Heart right ventricle (tissue), 16 donors: ENCODE measurements at regions not wholly inside any gene's neighbourhood (a gene's known extent, or its start where the extent isn't known, plus 50 kb on each side); places are given as distances from the start of the nearest gene placed in this dataset.
A peak's percentile ranks its signal among the peaks of the same experiment; 100 is the strongest.

Source experiments
- ATAC-seq, 8 donors: fragments of 200-7000 bp; cut with Tn5 transposase; one replicate each; pipeline ENCODE4 v1.9.1; 2020; ENCODE audit warnings: mild to moderate bottlenecking in 8 of 8, moderate library complexity in 8 of 8, moderate number of reproducible peaks in 1 of 8
- DNase-seq, 2 donors: peaks; one replicate each; pipeline ENCODE4 v3.0.0-alpha.2; 2020
- H3K27ac ChIP-seq, 10 donors: fragments of 200-600 bp; sonication (generic) in 2 of 10; one replicate each; pipeline versions ENCODE4 v1.5.0 to v1.8.0; 2020 to 2022; ENCODE audit warnings: mild to moderate bottlenecking in 3 of 10
- H3K27me3 ChIP-seq, 7 donors: fragments of 200-600 bp; one replicate each; pipeline ENCODE4 v1.8.0; 2021 to 2022; ENCODE audit warnings: mild to moderate bottlenecking in 2 of 7
- H3K36me3 ChIP-seq, 9 donors: fragments of 200-600 bp; sonication (generic) in 1 of 9; one replicate each; pipeline versions ENCODE4 v1.5.0 to v1.8.0; 2020 to 2022; ENCODE audit warnings: mild to moderate bottlenecking in 2 of 9
- H3K4me1 ChIP-seq, 9 donors: fragments of 200-600 bp; sonication (generic) in 1 of 9; one replicate each; pipeline versions ENCODE4 v1.5.0 to v1.8.0; 2020 to 2022; ENCODE audit warnings: mild to moderate bottlenecking in 4 of 9
- H3K4me3 ChIP-seq, 10 donors: fragments of 200-600 bp; sonication (generic) in 2 of 10; one replicate each; pipeline versions ENCODE4 v1.5.0 to v1.8.0; 2020 to 2022; ENCODE audit warnings: mild to moderate bottlenecking in 7 of 10, moderate library complexity in 2 of 10
- H3K9me3 ChIP-seq, 11 donors: fragments of 200-600 bp in 10 of 11; sonication (generic) in 2 of 11; one replicate each; pipeline versions ENCODE4 v1.5.0 to v1.8.0; 2013 to 2022; ENCODE audit warnings: mild to moderate bottlenecking in 2 of 11, control low read depth in 1 of 11, moderate library complexity in 1 of 11
- CTCF ChIP-seq, 9 donors: fragments of 200-600 bp; sonication (generic) in 2 of 9; IDR thresholded peaks; one replicate each; pipeline versions ENCODE4 v1.5.0 to v1.8.0; 2021 to 2022; ENCODE audit warnings: antibody characterized with exemption in 9 of 9, mild to moderate bottlenecking in 5 of 9, moderate library complexity in 1 of 9
- WGBS, 2 donors: extraction: QIAGEN DNeasy Blood & Tissue Kit; methylation state at CpG; one replicate each; pipeline ENCODE4 v1.1.7; 2013; ENCODE audit warnings: inconsistent platforms in 1 of 2; 5-methylcytosine and 5-hydroxymethylcytosine counted together
- intact Hi-C, 10 donors: fragments of 100-400 bp; cut with DNase I; formaldehyde crosslinking; loops; one replicate each; pipeline versions ENCODE4 v1.11.1 to v1.14.2; 2022
- donor health status: Arrhythmogenic right ventricular cardiomyopathy.
- donor health status: ischemic (EF 13 %, LVEDD 7.1; RV severe dilation, severe dysfunction).
- donor health status: healthy with polysubstance abuse.
- donor health status: DM: no; HTN: yes; CAD: no.
- donor health status: DM: no; HTN: no; CAD: no.
- donor health status: ischemic (EF 25% LVEDD 6.9; RV normal size, moderate dysfunction).
- donor health status: ischemic (EF 25% LVEDD 5.7; RV mildly dilated, moderate dysfunction).
- donor health status: healthy.
- donor health status: DM: yes; HTN: yes; CAD: no.
- donor health status: Ischemic cardiomyopathy.
- donor health status: ischemic (EF 35%, LVEDD 5.7; RV mildly dilated, moderate dysfunction).
- donor health status: nonischemic (EF 11% LVEDD 7.7; RV severe dilation, severe dysfunction).
- donor health status: DM: yes; HTN: yes; CAD: no.
- donor health status: PGD.
- donor health status: ischemic (EF 29% LVEDD 5.4; RV normal size, mild dysfunction).
- donor health status: nonischemic (EF 23%, LVEDD 6.1; RV moderate dilation, normal function).

GRCh38 chr2:122748552-122749011, 993.1 kb downstream of the TSN start:
- peak in 7 of 8 donors; percentile 14 to 89 (median 70) for ATAC-seq
- 52 to 54% methylated on average over 4 of the region's 4 CpGs for WGBS, 2 donors
- Histone ChIP-seq H3K4me1 (no peaks in the 10 kb centered on the region), H3K9me3 (no peaks in the 10 kb centered on the region), H3K27me3 (no peaks in the 10 kb centered on the region), H3K4me3 (no peak overlapping the region), H3K27ac (peak overlapping the region in 1 of 10 donors; percentile 8), H3K36me3 (no peaks in the 10 kb centered on the region)
- no peak for DNase-seq
- intact Hi-C loops = no loop called here
- TF ChIP-seq CTCF (IDR thresholded peaks at IDR 0.05) = peak in 1 of 9 donors; percentile 8

- Histone ChIP-seq H3K9me3 (no peaks in the 10 kb centered on the region), H3K4me1 (no peaks in the 10 kb centered on the region), H3K27ac (no peak overlapping the region), H3K27me3 (no peaks in the 10 kb centered on the region), H3K4me3 (no peak overlapping the region), H3K36me3 (no peaks in the 10 kb centered on the region)
- DNase-seq = no peak
- 32 to 38% methylated on average over 1 of the region's 1 CpG for WGBS, 2 donors
- intact Hi-C loops = no loop called here
- ATAC-seq = no peak
- no peak for TF ChIP-seq CTCF (IDR thresholded peaks at IDR 0.05)
Measured at GRCh38 chr2:122749405-122749804, 994.0 kb downstream of the TSN start.

- ATAC-seq (no peak), DNase-seq (no peak)
- Histone ChIP-seq H3K4me1 (no peaks in the 10 kb centered on the region), H3K4me3 (no peak overlapping the region), H3K9me3 (no peaks in the 10 kb centered on the region), H3K36me3 (no peaks in the 10 kb centered on the region), H3K27ac (no peak overlapping the region), H3K27me3 (no peaks in the 10 kb centered on the region)
- WGBS, 2 donors = 60 to 67% methylated on average over 1 of the region's 1 CpG
- intact Hi-C loops = no loop called here
- TF ChIP-seq CTCF (IDR thresholded peaks at IDR 0.05) = no peak
Measured at GRCh38 chr2:122750095-122750494, 994.6 kb downstream of the TSN start.

- H3K27me3 ChIP-seq = no peaks in the 10 kb centered on the region
- no peak for ATAC-seq
Measured at GRCh38 chr2:122750808-122751207, 995.4 kb downstream of the TSN start.

More at GRCh38 chr2:122750808-122751207, 995.4 kb downstream of the TSN start:
- no peak for TF ChIP-seq CTCF (IDR thresholded peaks at IDR 0.05)
- H3K4me1 ChIP-seq = no peaks in the 10 kb centered on the region
- no peaks in the 10 kb centered on the region for H3K36me3 ChIP-seq
- no peak overlapping the region for H3K27ac ChIP-seq
- DNase-seq = no peak
- H3K4me3 ChIP-seq = no peak overlapping the region
- intact Hi-C loops = no loop called here
- H3K9me3 ChIP-seq = peaks cover 0 to 4% (median 0%) of the 10 kb centered on the region in 11 donors
